Liver (tissue), 8 donors: ENCODE measurements at regions not wholly inside any gene's neighbourhood (a gene's known extent, or its start where the extent isn't known, plus 50 kb on each side); places are given as distances from the start of the nearest gene placed in this dataset.

ENCODE experiments used
- DNase-seq: peaks from one replicate; pipeline ENCODE4 v3.0.0-alpha.2; 2017; ENCODE audit warnings: low spot score
- H3K27ac ChIP-seq, 2 donors: one replicate each; pipeline ENCODE4 v1.7.0; 2013; ENCODE audit warnings: inconsistent platforms in 2 of 2, low read length in 2 of 2, control low read depth in 1 of 2, low read depth in 1 of 2, mild to moderate bottlenecking in 1 of 2
- H3K27me3 ChIP-seq, 4 donors: one replicate each; pipeline versions ENCODE4 v1.6.1 to v1.7.0; 2013; ENCODE audit warnings: low read length in 3 of 4, inconsistent platforms in 1 of 4, mild to moderate bottlenecking in 1 of 4, moderate library complexity in 1 of 4; ENCODE audit not compliant: control insufficient read depth in 4 of 4, insufficient read depth in 4 of 4
- H3K36me3 ChIP-seq, 4 donors: one replicate each; pipeline versions ENCODE4 v1.6.1 to v1.7.0; 2013; ENCODE audit warnings: low read length in 3 of 4, mild to moderate bottlenecking in 3 of 4, low read depth in 1 of 4, moderate library complexity in 1 of 4; ENCODE audit not compliant: control insufficient read depth in 4 of 4, insufficient read depth in 3 of 4
- H3K4me1 ChIP-seq, 4 donors: one replicate each; pipeline versions ENCODE4 v1.6.1 to v1.7.0; 2013; ENCODE audit warnings: low read length in 3 of 4, mild to moderate bottlenecking in 3 of 4, moderate library complexity in 1 of 4; ENCODE audit not compliant: control insufficient read depth in 4 of 4, insufficient read depth in 4 of 4
- H3K4me3 ChIP-seq, 3 donors: one replicate each; pipeline versions ENCODE4 v1.6.1 to v1.7.0; 2013; ENCODE audit warnings: low read length in 3 of 3, control low read depth in 1 of 3, low read depth in 1 of 3, mild to moderate bottlenecking in 1 of 3
- H3K9ac ChIP-seq, 2 donors: one replicate each; pipeline ENCODE4 v1.7.0; 2013; ENCODE audit warnings: low read length in 2 of 2, mild to moderate bottlenecking in 2 of 2, moderate library complexity in 2 of 2, control low read depth in 1 of 2, low read depth in 1 of 2
- H3K9me3 ChIP-seq, 4 donors: one replicate each; pipeline versions ENCODE4 v1.6.1 to v1.7.0; 2013; ENCODE audit warnings: low read length in 3 of 4; ENCODE audit not compliant: control insufficient read depth in 4 of 4
- ATF3 ChIP-seq: IDR thresholded peaks from 2 replicates; pipeline ENCODE4 v1.6.1; 2016; ENCODE audit warnings: antibody characterized with exemption
- CTCF ChIP-seq: fragments of 150-350 bp; IDR thresholded peaks from 2 replicates; pipeline ENCODE4 v1.5.1; 2017; ENCODE audit warnings: improper control_type of control experiment, low read depth, low read length; ENCODE audit not compliant: missing input control
- EGR1 ChIP-seq, 2 donors: IDR thresholded peaks; 2 replicates each; pipeline ENCODE4 v1.6.1; 2016 to 2018; ENCODE audit warnings: antibody characterized with exemption in 2 of 2, low read depth in 2 of 2
- FOXA1 ChIP-seq: IDR thresholded peaks from 2 replicates; pipeline ENCODE4 v1.6.1; 2016; ENCODE audit warnings: antibody characterized with exemption
- FOXA2 ChIP-seq: IDR thresholded peaks from 2 replicates; pipeline ENCODE4 v1.6.1; 2016; ENCODE audit warnings: antibody characterized with exemption
- GABPA ChIP-seq, 2 donors: IDR thresholded peaks in 1 of 2; conservative IDR thresholded peaks in 1 of 2; 2 replicates each; pipeline ENCODE4 v1.6.1; 2016; ENCODE audit warnings: antibody characterized with exemption in 2 of 2, mild to moderate bottlenecking in 1 of 2, moderate library complexity in 1 of 2
- HNF4A ChIP-seq, 2 donors: conservative IDR thresholded peaks; 2 replicates each; pipeline ENCODE4 v1.6.1; 2016; ENCODE audit warnings: antibody characterized with exemption in 2 of 2, mild to moderate bottlenecking in 2 of 2
- HNF4G ChIP-seq: IDR thresholded peaks from 2 replicates; pipeline ENCODE4 v1.6.1; 2016; ENCODE audit warnings: antibody characterized with exemption
- JUND ChIP-seq, 2 donors: IDR thresholded peaks; 2 replicates each; pipeline ENCODE4 v1.6.1; 2016; ENCODE audit warnings: antibody characterized with exemption in 2 of 2
- MAX ChIP-seq: IDR thresholded peaks from 2 replicates; pipeline ENCODE4 v1.6.1; 2016; ENCODE audit warnings: antibody characterized with exemption
- NR2F2 ChIP-seq: IDR thresholded peaks from 2 replicates; pipeline ENCODE4 v1.6.1; 2016; ENCODE audit warnings: antibody characterized with exemption
- RAD21 ChIP-seq, 2 donors: IDR thresholded peaks; 2 replicates each; pipeline ENCODE4 v1.6.1; 2016; ENCODE audit warnings: antibody characterized with exemption in 2 of 2, mild to moderate bottlenecking in 2 of 2
- RXRA ChIP-seq, 2 donors: IDR thresholded peaks; 2 replicates each; pipeline ENCODE4 v1.6.1; 2017 to 2018; ENCODE audit warnings: antibody characterized with exemption in 2 of 2, mild to moderate bottlenecking in 1 of 2
- SP1 ChIP-seq: IDR thresholded peaks from 2 replicates; pipeline ENCODE4 v1.6.1; 2018; ENCODE audit warnings: antibody characterized with exemption, mild to moderate bottlenecking
- TAF1 ChIP-seq: conservative IDR thresholded peaks from 2 replicates; pipeline ENCODE4 v1.6.1; 2016; ENCODE audit warnings: antibody characterized with exemption, mild to moderate bottlenecking
- YY1 ChIP-seq: IDR thresholded peaks from 2 replicates; pipeline ENCODE4 v1.6.1; 2016; ENCODE audit warnings: antibody characterized with exemption, mild to moderate bottlenecking
- WGBS: extraction: QIAGEN DNeasy Blood & Tissue Kit; methylation state at CpG from one replicate; pipeline ENCODE4 v1.1.7; 2013; 5-methylcytosine and 5-hydroxymethylcytosine counted together
- TF ChIP-seq, protein P1 (sequence below): IDR thresholded peaks from 2 replicates; pipeline ENCODE4 v1.6.1; 2016; ENCODE audit warnings: antibody characterized with exemption
- TF ChIP-seq, protein P2 (sequence below): IDR thresholded peaks from 2 replicates; pipeline ENCODE4 v1.6.1; 2016; ENCODE audit warnings: antibody characterized with exemption, mild to moderate bottlenecking
- donor health status: healthy.
- donor health status: healthy.
- donor health status: healthy.
- donor health status: healthy.
- donor health status: healthy.

- H3K9ac ChIP-seq: peak overlapping the region; percentile 53 to 95
- H3K9me3 ChIP-seq: no peaks in the 10 kb centered on the region
- WGBS: 24% methylated on average over 6 of the region's 6 CpGs
- peak overlapping the region; percentile 88 to 100 for H3K27ac ChIP-seq
- peaks cover 0 to 19% (median 11%) of the 10 kb centered on the region in 4 donors for H3K4me1 ChIP-seq
- DNase-seq: no peak
- TF ChIP-seq, protein P1, sequence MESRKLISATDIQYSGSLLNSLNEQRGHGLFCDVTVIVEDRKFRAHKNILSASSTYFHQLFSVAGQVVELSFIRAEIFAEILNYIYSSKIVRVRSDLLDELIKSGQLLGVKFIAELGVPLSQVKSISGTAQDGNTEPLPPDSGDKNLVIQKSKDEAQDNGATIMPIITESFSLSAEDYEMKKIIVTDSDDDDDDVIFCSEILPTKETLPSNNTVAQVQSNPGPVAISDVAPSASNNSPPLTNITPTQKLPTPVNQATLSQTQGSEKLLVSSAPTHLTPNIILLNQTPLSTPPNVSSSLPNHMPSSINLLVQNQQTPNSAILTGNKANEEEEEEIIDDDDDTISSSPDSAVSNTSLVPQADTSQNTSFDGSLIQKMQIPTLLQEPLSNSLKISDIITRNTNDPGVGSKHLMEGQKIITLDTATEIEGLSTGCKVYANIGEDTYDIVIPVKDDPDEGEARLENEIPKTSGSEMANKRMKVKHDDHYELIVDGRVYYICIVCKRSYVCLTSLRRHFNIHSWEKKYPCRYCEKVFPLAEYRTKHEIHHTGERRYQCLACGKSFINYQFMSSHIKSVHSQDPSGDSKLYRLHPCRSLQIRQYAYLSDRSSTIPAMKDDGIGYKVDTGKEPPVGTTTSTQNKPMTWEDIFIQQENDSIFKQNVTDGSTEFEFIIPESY: no peak
- TF ChIP-seq TAF1 (peak; percentile 65), HNF4A (conservative IDR thresholded peaks at IDR 0.05) (peak; percentile 49 to 58), ATF3 (no peak), MAX (no peak), GABPA (IDR thresholded peaks at IDR 0.05 in 1 of 2, conservative IDR thresholded peaks at IDR 0.05 in 1 of 2) (peak in 1 of 2 donors; percentile 38), CTCF (no peak), SP1 (peak; percentile 58), NR2F2 (no peak), RAD21 (IDR thresholded peaks at IDR 0.05) (peak; percentile 42 to 63), EGR1 (IDR thresholded peaks at IDR 0.05; ENCODE audit: low read depth in 2 of 2) (no peak), FOXA1 (no peak), HNF4G (no peak), FOXA2 (no peak), JUND (IDR thresholded peaks at IDR 0.05) (peak; percentile 66), RXRA (IDR thresholded peaks at IDR 0.05) (peak in 1 of 2 donors; percentile 23), YY1 (peak; percentile 39)
- TF ChIP-seq, protein P2, sequence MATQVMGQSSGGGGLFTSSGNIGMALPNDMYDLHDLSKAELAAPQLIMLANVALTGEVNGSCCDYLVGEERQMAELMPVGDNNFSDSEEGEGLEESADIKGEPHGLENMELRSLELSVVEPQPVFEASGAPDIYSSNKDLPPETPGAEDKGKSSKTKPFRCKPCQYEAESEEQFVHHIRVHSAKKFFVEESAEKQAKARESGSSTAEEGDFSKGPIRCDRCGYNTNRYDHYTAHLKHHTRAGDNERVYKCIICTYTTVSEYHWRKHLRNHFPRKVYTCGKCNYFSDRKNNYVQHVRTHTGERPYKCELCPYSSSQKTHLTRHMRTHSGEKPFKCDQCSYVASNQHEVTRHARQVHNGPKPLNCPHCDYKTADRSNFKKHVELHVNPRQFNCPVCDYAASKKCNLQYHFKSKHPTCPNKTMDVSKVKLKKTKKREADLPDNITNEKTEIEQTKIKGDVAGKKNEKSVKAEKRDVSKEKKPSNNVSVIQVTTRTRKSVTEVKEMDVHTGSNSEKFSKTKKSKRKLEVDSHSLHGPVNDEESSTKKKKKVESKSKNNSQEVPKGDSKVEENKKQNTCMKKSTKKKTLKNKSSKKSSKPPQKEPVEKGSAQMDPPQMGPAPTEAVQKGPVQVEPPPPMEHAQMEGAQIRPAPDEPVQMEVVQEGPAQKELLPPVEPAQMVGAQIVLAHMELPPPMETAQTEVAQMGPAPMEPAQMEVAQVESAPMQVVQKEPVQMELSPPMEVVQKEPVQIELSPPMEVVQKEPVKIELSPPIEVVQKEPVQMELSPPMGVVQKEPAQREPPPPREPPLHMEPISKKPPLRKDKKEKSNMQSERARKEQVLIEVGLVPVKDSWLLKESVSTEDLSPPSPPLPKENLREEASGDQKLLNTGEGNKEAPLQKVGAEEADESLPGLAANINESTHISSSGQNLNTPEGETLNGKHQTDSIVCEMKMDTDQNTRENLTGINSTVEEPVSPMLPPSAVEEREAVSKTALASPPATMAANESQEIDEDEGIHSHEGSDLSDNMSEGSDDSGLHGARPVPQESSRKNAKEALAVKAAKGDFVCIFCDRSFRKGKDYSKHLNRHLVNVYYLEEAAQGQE: peak; percentile 77
- no peaks in the 10 kb centered on the region for H3K27me3 ChIP-seq
- H3K36me3 ChIP-seq: no peaks in the 10 kb centered on the region
- no peak overlapping the region for H3K4me3 ChIP-seq
Measured at GRCh38 chr15:92811148-92811913, 88.8 kb upstream of the CHD2 start.
